CMK (cell line): ENCODE measurements at regions not wholly inside any gene's neighbourhood (a gene's known extent, or its start where the extent isn't known, plus 50 kb on each side); places are given as distances from the start of the nearest gene placed in this dataset.
"Not testable (repeated sequence)": the region's sequence is repeated elsewhere in the genome, so short reads cannot be mapped to it uniquely, and the experiment has no call there.

Source experiments
- DNase-seq: peaks from one replicate; pipeline ENCODE4 v3.0.0-alpha.2; 2010; ENCODE audit warnings: low read depth

- no peak for DNase-seq
Observed at GRCh38 chr11:38438091-38438490, 1840.1 kb upstream of the RAG2 start.

DNA sequence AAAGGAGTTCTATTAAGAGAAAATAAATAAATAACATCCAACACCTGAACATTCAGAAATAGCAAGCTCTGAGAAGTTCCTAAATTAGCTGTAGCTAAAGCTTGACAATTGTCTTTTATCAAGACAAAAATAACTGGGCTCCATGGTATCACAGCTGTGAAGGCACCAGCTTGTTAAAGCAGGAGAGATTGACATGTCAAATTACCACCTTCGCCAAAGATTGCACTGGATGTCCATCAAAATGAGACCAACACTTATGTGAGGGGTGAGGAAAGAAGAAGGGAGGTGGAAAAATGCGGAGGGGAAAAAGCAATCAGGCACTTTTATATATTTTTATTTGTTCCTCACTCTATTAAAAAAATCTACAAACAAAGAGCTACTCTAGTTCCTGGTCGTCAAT, 1827.5 kb upstream of the RAG2 start:
- no peak for DNase-seq

GRCh38 chr11:38423042-38423441, 1825.0 kb upstream of the RAG2 start:
- DNase-seq, result no peak

GRCh38 chr11:38416141-38416540, 1818.1 kb upstream of the RAG2 start:
- no peak for DNase-seq

DNA sequence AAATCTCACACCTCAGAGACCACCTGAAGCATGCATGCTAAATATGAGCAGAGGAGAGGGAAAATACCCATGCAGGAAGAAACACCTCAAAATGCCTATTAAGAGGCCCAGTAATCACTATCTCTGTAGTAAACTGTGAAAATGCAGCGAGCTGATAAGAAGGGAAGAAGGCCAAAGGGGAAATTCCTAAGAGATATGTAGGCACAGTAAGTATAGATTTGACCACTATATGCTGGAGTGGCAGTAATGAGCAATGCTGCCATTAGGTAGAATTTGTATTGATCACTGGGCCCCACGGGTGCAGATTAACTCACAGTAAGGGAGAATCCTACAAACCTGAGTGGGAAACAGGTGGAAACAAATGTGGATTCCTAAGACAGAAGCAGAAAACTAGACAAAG, 1813.1 kb upstream of the RAG2 start:
- DNase-seq, result peak; percentile 3

GRCh38 chr11:38402063-38402462, 1804.0 kb upstream of the RAG2 start:
- no peak for DNase-seq

- DNase-seq, result no peak
Observed at GRCh38 chr11:38392176-38392575, 1794.1 kb upstream of the RAG2 start.

- DNase-seq, result no peak
Observed at GRCh38 chr11:38384568-38384967, 1786.5 kb upstream of the RAG2 start.

DNA sequence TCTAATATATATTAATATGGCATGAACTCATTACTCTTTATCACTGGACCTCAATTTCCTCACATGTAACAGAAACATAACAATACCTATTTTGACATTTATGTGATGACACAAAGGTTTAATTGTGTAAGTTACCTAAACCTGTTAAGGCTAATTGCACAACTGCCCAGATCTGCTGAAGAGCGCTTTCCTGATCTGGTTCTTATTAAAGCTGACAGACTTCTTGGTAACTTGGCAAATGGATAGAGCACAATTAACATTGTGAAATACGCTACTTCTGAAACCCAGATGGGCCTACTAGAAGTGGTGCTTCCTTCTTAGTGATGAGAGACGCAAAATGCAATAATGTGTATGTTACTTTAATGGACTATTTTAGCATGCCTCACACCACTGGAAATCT, 1767.2 kb upstream of the RAG2 start:
- DNase-seq, result no peak

GRCh38 chr11:38356255-38356654, 1758.2 kb upstream of the RAG2 start:
- DNase-seq, result no peak

- DNase-seq, result no peak
Observed at GRCh38 chr11:38345286-38345685, 1747.2 kb upstream of the RAG2 start.

- DNase-seq, result not testable (repeated sequence)
Observed at GRCh38 chr11:38341612-38342011, 1743.6 kb upstream of the RAG2 start.

GRCh38 chr11:38339835-38340440, 1741.9 kb upstream of the RAG2 start:
- DNase-seq, result no peak

GRCh38 chr11:38338022-38338421, 1740.0 kb upstream of the RAG2 start:
- not testable (repeated sequence) for DNase-seq

DNA sequence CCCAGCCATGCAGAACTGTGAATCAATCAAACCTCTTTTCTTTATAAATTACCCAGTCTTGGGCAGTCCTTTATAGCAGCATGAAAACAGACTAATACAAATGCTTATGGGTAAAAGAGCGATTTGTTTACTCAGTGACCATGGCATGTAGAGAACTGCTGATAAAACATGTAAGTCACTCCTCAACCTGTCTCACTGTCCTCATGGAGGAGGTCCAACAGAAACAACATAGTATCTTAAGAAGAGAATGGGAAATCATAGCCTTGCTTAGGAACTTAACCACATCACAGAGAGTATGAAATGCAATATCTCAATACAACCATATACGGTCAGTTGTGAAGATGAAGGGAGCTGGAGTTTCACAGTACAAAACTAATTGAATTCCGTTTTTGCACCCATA, 1734.0 kb upstream of the RAG2 start:
- DNase-seq, result no peak

DNA sequence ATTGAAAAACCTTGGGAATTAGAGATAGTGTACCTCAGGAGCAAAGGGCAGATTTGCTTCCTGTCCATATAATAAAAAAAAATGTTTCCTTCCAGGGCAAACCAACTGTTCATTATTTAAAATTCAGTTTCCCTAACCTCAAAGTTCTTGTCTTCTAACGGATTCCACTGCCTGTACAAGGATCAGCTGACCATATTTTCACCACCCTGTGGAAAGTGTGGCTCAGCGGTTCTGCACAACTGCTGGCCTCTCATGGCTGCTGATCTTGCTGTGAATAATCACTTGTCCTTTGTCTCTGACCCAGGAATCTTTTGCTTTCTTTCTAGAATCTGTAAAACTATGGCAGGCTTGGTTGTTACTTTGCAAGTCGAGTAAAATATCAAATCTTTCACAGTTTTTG, 1732.5 kb upstream of the RAG2 start:
- DNase-seq, result no peak

- DNase-seq, result no peak
Observed at GRCh38 chr11:38323961-38324761, 1726.1 kb upstream of the RAG2 start.

GRCh38 chr11:38315151-38315550, 1717.1 kb upstream of the RAG2 start:
- no peak for DNase-seq

- DNase-seq, result no peak
Observed at GRCh38 chr11:38307455-38307854, 1709.4 kb upstream of the RAG2 start.

- DNase-seq, result no peak
Observed at GRCh38 chr11:38305682-38306081, 1707.6 kb upstream of the RAG2 start.

- DNase-seq, result no peak
Observed at GRCh38 chr11:38304926-38305325, 1706.9 kb upstream of the RAG2 start.

DNA sequence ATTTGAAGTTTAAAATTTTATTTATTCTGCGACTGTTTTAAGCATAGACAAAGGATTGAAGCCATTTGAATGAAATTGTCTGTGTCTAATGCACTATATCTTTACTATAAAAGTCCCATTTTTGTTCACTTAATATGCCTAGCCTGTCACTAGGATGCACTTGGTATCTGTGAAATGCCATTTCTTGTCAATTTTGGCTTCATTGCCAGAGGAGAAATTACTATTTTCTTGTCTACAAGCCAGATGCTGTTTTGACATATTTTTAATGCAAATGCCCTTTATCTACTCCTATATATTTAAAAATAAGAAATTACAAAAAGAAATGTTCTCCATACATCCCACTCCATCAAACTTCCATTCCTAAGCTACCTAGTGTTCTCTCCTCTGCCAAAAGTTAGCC, 1704.5 kb upstream of the RAG2 start:
- no peak for DNase-seq

- no peak for DNase-seq
Observed at GRCh38 chr11:38300570-38300969, 1702.5 kb upstream of the RAG2 start.

GRCh38 chr11:38296211-38296776, 1698.3 kb upstream of the RAG2 start:
- no peak for DNase-seq
